Cerebellar cortex (tissue), 1 donor: ENCODE measurements at regions not wholly inside any gene's neighbourhood (a gene's known extent, or its start where the extent isn't known, plus 50 kb on each side); places are given as distances from the start of the nearest gene placed in this dataset.

Experiments used
- DNase-seq: peaks from one replicate; pipeline ENCODE4 v3.0.0-alpha.2; 2015; ENCODE audit warnings: low spot score

DNA sequence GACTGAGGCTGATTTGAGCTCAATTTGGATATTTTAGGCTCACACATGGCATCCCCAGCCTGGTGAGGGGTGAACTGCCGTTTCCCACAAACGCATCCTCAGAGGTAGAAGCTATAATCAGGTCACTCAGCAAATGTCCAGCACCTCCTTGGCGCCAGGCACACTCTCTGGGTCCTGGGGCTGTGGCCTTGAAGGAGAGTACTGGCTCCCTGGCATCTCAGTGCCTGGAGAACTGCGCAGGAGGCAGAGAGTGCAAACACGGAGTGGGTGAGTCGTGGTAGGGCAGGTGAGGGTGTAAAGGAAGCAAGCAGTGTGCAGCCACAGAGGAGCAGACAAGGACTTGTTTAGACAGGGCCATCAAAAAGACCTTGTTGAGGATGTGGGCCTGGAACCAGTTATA, 224.0 kb upstream of the ZNF32 start:
- no peak for DNase-seq

GRCh38 chr10:43871545-43871944, 222.9 kb upstream of the ZNF32 start:
- no peak for DNase-seq

- no peak for DNase-seq
Observed at GRCh38 chr10:43870968-43871439, 222.3 kb upstream of the ZNF32 start.

- no peak for DNase-seq
Observed at GRCh38 chr10:43869669-43870322, 221.1 kb upstream of the ZNF32 start.

- no peak for DNase-seq
Observed at GRCh38 chr10:43868952-43869351, 220.3 kb upstream of the ZNF32 start.

- DNase-seq = no peak
Observed at GRCh38 chr10:43867667-43868565, 219.2 kb upstream of the ZNF32 start.

GRCh38 chr10:43867113-43867512, 218.4 kb upstream of the ZNF32 start:
- no peak for DNase-seq

DNA sequence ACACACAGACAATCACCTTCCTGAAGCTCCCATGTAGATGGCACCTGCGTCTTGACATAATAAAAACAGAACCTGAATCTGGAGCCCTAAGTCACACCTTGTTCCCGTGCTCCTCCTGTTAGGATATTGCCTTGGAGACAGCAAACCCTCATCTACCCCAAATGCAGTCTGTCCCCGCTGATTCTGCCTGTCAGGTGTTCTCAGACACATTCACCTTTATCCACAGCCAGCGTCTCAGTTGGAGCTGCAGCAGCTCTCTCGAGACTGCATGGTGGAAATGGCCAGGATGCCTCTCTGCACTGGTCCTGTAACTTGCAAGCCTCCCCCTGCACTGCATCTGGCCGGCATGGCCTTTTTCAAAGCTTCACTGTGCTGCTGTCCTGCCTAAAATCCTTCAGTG, 218.0 kb upstream of the ZNF32 start:
- no peak for DNase-seq

DNA sequence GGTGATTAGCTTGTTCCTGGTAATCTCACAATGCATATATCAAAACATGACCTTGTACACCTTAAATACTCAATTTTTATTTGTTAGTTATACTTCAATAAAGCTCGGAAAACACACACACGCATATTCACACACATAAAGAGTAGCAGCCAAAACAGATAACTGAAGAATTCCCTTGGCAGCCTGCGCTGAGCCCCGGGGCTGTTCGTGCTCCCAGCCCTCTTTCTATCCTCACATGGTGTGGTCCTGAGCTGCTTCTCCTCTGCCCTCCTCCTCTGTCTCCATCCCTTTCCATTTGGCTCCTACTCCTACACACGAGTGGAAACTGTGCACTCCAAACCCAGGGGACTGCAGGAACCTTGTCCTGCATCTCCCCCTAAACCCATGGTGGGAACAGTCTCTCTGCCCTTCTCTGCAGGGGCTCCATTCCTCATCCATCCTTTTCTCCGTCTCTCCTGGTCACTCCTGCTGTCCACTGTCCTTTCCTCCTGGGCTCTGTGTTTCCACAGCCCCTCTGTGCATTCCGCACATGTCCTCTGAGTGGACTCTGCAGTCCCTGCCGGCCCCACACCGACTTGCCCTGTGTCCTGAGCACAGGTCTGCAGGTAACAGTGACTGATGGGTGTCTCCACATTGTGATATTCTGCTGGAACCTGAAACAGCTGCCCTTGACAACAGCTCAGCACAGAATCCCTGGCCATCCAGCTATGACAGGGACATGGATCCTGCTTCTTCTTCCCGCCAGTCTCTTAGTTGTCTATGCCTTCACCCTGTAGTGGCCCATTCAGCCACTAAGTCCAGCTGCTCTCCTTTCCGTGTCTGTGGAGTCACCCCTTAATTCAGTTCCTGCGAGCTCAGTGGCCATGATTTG, 216.8 kb upstream of the ZNF32 start:
- DNase-seq = no peak

- no peak for DNase-seq
Observed at GRCh38 chr10:43864656-43865055, 216.0 kb upstream of the ZNF32 start.

- DNase-seq = no peak
Observed at GRCh38 chr10:43863859-43864591, 215.3 kb upstream of the ZNF32 start.

DNA sequence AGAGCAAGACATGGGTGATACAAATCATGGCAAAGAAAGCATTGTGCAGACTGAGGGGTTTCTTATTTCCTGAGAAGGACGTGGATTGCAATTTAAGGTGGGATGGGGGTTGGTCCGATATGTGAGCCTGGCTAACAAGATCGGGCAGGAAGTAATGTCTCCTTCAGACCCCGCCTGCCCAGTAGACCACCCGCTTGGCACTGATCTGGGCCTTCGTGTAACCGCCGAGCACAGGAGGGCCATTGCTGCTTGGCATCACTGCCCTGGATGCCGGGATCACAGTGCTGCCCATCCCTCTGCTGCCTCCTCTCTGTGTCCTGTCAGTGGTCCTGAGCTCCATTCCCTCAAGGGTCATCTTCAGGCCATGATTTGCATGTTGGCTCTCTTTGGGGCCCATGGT, 214.6 kb upstream of the ZNF32 start:
- no peak for DNase-seq

DNA sequence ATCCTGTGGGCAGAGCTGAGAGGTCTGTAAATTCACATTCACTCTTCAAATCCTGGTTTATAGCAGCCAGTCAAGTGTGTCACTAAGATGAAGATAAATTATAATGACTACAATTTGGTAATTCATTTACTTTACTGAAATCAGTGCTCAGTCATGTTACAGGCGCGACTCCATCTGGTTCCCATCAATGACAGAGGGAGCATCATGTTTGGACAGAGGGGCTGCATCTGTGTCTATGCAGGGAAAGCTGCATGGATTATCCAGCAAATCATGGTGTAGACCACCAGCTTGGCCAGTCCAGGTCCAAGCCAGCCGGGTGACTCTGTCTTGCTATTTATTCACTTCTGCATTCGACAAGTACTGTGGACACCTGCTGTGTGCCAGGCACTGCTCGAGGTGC, 214.1 kb upstream of the ZNF32 start:
- DNase-seq = no peak

- no peak for DNase-seq
Observed at GRCh38 chr10:43861966-43862751, 213.5 kb upstream of the ZNF32 start.

DNA sequence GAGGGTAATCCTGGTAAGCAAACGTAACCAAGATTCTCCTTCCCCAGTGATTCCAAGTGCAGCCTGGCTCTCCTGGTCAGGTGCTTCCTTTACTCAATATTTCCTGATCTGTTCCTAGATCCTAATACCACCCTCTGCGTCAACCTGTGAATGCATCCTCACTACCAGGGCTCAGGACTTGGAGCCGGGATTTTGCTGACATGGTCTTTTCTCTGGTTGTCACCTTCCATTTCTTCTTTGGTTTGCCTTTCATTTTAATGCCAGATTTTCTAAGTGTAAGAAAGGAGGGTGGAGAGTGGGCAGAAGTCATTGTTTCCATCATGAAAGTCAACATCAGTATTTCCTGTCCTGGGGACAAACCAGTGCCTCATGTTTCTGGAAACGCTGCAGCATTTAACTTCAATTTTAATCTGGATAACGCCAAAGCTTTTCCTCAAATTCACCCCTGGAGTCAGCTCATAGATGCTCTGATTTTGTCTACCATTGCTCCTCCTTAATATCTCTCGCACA, 210.4 kb upstream of the ZNF32 start:
- DNase-seq = no peak

DNA sequence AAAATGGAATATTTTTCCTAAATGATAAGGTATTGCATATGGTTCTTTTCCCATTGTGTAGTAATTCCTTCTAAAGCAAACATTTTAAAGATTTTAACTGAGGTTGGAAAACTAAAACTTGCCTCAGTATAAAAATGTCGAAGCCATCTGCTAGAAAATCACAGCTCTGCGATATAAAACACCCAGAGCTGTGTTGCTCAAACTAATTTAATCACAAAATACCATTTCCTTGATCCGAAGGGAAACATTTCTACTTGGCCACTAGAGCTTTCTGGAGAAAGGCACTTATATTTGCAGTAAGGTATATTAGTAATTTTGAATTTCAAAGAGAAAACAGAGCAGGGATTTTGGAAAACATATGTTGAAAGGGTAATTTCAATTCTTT, 209.2 kb upstream of the ZNF32 start:
- no peak for DNase-seq

DNA sequence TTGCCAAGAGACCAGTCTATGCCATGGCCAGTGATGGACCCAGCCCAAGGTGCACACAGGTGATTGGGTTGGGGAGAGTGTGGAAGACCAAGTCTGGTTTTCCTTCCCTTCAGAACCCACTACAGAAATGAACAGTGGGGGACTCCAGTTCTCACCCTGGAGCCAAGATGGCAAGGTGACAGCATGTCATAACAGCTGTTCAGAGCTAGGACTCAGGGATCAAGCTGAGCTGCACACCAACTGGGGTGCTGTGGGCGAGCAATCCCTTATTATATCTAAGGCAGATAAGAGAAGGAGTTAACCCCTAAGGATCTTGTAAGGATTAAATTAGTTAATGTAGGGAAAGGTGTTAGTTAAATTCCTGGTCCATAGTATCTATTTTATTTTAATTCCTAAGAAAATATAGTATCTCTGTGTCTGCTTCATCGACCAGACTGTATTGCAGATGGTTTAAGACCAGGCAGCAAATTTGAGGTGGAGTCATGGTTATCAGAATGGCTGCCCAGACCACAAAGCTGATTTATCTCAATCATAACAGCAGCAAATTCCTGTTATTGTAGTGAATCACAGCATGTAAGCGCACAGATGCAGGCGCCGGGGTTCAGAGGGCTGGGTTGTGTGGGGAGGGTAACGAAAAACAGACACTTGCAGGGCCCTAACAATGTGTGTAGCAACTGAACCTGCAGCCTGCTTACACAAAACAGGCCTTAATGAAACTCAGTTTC, 208.7 kb upstream of the ZNF32 start:
- DNase-seq = no peak

- DNase-seq = no peak
Observed at GRCh38 chr10:43856299-43856698, 207.6 kb upstream of the ZNF32 start.

DNA sequence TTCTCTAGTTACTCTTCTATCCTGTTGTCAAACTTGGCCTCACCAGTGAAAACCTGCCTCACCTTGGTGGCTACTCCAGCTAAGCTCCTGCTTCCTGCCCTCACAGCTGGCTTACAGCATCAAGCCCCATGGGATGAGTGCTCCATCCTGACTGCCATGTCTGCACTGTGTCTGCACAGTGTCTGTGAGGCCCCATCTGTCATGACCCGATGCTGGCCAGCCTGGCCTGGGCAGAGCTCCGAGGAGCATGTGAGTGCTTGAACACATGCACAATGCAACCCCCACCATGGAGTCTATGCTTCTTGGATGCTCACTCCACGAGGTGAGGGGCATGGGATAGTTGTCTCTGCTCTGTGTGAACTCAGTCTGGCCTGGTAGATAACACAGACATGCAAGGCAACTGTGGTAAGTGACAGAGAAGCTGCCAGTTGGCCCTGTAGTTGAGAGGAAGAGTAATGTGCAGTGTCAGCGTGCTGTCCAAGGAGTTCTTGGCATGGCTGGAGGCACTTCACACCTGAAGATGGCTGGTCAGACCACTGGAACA, 207.1 kb upstream of the ZNF32 start:
- no peak for DNase-seq

- DNase-seq = no peak
Observed at GRCh38 chr10:43854007-43854406, 205.3 kb upstream of the ZNF32 start.
